Right lobe of liver (tissue), 4 donors: ENCODE measurements at regions not wholly inside any gene's neighbourhood (a gene's known extent, or its start where the extent isn't known, plus 50 kb on each side); places are given as distances from the start of the nearest gene placed in this dataset.

Experiments
- CTCF ChIP-seq, 4 donors: fragments of 200-600 bp in 3 of 4; fragments of 450-650 bp in 1 of 4; IDR thresholded peaks; one replicate each; pipeline versions ENCODE4 v1.5.1 to v1.8.0; 2016 to 2022; ENCODE audit warnings: antibody characterized with exemption in 4 of 4, mild to moderate bottlenecking in 2 of 4
- POLR2A ChIP-seq: fragments of 450-650 bp; IDR thresholded peaks from one replicate; pipeline ENCODE4 v1.6.1; 2017; ENCODE audit warnings: antibody characterized with exemption, mild to moderate bottlenecking
- donor health status: DM: no; HTN: no; CAD: no.
- donor health status: DM: no; HTN: no; CAD: no.
- donor health status: DM: no; HTN: yes; CAD: no.

DNA sequence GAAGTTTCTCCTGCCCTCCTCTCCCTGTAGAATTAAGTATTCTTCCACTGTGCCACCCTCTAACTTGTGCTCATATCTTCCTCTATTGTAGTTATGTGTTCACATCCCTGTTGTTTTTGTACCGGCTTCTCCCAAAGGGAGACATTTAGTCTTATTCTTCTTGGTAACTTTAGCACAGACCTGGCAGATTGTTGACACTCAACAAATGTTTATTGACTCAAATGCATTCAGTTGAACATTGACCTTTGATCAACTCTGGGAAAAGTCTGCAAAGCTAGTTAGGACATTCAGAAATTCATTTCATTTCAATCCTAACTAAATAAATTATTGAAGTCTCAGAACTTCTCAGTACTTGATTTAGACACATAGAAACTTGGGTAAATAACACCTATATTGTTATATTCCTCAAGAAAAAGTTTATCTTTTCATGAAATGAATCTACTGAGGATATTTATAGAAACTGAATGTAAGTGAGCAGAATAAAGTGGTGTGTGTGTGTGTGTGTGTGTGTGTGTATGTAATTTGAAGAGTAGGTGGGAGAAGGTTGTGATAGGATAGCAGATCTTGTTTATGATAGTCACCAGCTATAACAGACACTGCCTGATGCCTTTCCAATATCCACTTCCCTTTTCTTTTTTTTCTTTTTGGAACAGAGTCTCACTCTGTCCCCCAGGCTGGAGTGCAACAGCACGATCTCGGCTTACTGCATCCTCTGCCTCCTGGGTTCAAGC is 872.4 kb upstream of the CXADR start:
- TF ChIP-seq CTCF (IDR thresholded peaks at IDR 0.05) (no peak), POLR2A (no peak)
